Bronchial epithelial cell (primary cell): ENCODE measurements at regions not wholly inside any gene's neighbourhood (a gene's known extent, or its start where the extent isn't known, plus 50 kb on each side); places are given as distances from the start of the nearest gene placed in this dataset.

Experiments used
- DNase-seq: peaks from one replicate; pipeline ENCODE4 v3.0.0-alpha.2; 2010; ENCODE audit warnings: low read depth
- FAIRE-seq: peaks from 2 replicates; lab custom pipeline; 2011; peaks lifted over from hg19 to GRCh38; lab: Jason Lieb, UNC
- H3K27me3 ChIP-seq: 2 replicates; pipeline ENCODE4 v1.5.1; 2011; ENCODE audit warnings: low read length; ENCODE audit not compliant: control insufficient read depth, insufficient read depth
- H3K36me3 ChIP-seq: 2 replicates; pipeline ENCODE4 v1.5.1; 2011; ENCODE audit warnings: low read length; ENCODE audit not compliant: control insufficient read depth, insufficient read depth
- H3K4me3 ChIP-seq: 2 replicates; pipeline ENCODE4 v1.5.1; 2011; ENCODE audit warnings: mild to moderate bottlenecking, low read depth, low read length, control low read depth
- TF ChIP-seq, protein P1 (sequence below): IDR thresholded peaks from 2 replicates; pipeline ENCODE4 v1.5.1; 2011; ENCODE audit warnings: mild to moderate bottlenecking, moderate library complexity, low read length, control low read depth, inconsistent platforms; ENCODE audit not compliant: insufficient read depth, severe bottlenecking

DNA sequence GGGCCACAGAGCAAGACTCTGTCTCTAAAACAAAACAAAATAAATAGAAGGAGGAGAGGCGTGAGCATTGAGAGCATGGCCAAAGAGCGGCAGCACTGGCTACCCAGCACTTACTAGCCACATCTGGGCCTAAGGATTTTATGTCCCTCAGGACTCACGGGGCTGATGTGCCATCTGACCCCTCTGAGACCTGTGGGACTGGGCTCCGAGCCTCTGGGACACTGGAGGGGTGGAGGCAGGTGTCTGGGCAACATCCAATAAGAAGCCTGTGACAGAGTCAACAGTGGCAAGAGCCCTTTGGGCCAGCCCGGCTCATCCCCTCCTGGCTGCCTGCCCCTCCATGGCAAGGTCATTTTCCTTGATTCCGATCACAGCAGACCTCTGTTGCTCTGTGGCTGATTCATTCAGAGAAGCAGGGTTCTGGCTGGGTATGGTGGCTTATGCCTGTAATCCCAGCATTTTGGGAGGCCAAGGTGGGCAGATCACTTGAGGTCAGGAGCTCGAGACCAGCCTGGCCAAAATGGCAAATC, 60.7 kb downstream of the RRM2 start:
- no peak for FAIRE-seq
- no peaks in the 10 kb centered on the region for H3K36me3 ChIP-seq
- no peaks in the 10 kb centered on the region for H3K27me3 ChIP-seq
- no peak overlapping the region for H3K4me3 ChIP-seq
- no peak for DNase-seq
- TF ChIP-seq, protein P1, sequence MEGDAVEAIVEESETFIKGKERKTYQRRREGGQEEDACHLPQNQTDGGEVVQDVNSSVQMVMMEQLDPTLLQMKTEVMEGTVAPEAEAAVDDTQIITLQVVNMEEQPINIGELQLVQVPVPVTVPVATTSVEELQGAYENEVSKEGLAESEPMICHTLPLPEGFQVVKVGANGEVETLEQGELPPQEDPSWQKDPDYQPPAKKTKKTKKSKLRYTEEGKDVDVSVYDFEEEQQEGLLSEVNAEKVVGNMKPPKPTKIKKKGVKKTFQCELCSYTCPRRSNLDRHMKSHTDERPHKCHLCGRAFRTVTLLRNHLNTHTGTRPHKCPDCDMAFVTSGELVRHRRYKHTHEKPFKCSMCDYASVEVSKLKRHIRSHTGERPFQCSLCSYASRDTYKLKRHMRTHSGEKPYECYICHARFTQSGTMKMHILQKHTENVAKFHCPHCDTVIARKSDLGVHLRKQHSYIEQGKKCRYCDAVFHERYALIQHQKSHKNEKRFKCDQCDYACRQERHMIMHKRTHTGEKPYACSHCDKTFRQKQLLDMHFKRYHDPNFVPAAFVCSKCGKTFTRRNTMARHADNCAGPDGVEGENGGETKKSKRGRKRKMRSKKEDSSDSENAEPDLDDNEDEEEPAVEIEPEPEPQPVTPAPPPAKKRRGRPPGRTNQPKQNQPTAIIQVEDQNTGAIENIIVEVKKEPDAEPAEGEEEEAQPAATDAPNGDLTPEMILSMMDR = no peak

DNA sequence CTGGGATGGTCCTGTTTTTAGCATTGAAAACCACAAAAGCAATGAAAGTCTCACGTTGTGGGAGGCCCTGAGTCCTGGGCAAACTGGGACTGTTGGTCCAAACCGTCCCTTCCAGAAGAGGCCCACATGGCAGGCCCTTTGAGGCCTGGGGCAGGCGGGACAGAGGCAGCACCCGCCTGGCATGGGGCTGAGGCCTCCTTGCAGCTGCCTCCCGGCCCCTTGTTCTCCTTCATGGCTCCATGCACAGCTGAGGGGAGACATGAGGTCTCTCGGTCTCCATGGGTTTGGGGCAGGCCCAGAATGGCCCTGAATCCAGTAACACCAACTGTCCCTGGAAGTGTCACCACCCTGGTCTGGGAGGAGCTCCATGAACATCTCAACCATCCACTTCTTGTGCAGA, 61.9 kb downstream of the RRM2 start:
- no peak for DNase-seq
- FAIRE-seq = no peak

DNA sequence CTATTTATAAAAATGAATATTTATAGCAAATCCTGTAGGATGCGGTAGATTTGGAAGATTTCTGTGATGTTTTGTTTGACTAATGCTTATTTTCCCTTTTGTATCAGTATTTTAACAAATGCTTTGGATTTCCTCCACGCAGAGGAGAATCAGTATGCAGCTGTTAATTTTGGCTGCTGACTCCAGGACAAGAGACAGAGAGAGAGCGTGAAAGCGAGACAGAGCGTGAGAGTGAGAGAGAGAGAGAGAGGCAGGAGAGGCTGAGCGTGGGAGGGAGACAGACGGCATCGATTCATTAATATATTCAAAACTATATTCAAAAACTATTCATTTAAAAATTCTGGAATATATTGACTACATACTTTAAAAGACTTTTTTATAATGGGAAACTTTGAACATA, 62.5 kb downstream of the RRM2 start:
- no peaks in the 10 kb centered on the region for H3K36me3 ChIP-seq
- H3K27me3 ChIP-seq = no peaks in the 10 kb centered on the region
- no peak overlapping the region for H3K4me3 ChIP-seq
- TF ChIP-seq, protein P1 = no peak
- FAIRE-seq (no peak), DNase-seq (no peak)

More for the DNA sequence above, 61.9 kb downstream of the RRM2 start:
- Histone ChIP-seq H3K27me3 (no peaks in the 10 kb centered on the region), H3K4me3 (no peak overlapping the region), H3K36me3 (no peaks in the 10 kb centered on the region)
- TF ChIP-seq, protein P1 = no peak

DNA sequence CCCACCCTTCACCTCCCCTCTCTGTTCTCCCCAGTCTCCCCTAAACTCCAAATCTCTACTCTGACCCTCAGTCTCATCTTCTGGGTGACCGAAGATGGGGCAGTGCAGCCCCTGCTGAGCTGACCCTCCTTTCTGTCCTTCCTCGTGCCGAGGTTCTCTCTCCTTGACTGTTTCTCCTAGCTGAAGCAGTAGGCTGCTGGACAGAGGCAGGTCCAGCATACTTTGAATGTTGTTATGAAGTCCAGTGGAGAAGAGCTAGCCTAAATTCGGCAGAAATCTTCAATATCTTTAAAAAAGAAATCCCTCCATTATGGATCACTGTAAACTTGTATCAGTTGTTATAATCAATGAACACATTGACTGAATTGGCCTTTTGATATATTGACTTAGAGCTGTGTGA, 63.2 kb downstream of the RRM2 start:
- FAIRE-seq = no peak
- DNase-seq = no peak

DNA sequence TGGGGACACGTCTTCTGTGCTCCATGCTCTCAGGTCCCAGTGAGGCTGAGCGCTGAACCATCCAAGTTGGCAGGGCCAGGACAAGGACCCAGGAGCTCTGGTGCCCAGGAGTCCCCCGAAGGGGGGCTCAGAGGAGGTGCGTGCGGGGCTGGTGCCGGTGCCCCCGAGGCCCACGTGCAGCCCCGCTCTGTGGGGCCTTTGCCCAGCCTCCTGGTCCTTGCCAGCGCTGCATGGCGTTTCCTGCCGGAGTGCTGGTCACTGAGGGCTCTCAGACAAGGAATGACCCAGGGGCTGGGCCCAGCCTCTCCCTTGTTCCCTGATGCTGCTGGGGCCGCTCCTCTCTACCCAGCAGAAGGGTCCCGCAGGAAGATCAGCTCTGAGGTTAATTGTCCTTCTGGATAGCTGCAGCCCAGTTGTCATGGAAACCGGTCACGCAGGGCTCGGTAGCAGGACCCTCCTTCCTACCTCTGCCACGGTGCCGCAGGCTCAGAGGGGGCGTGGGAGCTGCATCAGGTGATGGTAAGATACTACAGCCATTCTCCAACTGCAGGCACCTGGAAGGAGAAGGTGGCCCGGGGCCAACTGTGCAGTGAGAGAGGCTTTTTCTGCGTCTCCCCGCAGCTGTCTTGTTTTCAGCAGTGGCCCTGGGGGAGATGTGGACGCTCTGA, 64.5 kb downstream of the RRM2 start:
- Histone ChIP-seq H3K36me3 (no peaks in the 10 kb centered on the region), H3K4me3 (no peak overlapping the region), H3K27me3 (no peaks in the 10 kb centered on the region)
- no peak for DNase-seq
- TF ChIP-seq, protein P1 = no peak
- FAIRE-seq = no peak

More for the DNA sequence above, 63.2 kb downstream of the RRM2 start:
- H3K27me3 ChIP-seq = no peaks in the 10 kb centered on the region
- TF ChIP-seq, protein P1 = no peak
- no peaks in the 10 kb centered on the region for H3K36me3 ChIP-seq
- no peak overlapping the region for H3K4me3 ChIP-seq
